ENCODE measurements at regions not wholly inside any gene's neighbourhood (a gene's known extent, or its start where the extent isn't known, plus 50 kb on each side); places are given as distances from the start of the nearest gene placed in this dataset.

GRCh38 chr20:41861772-41862422, 243.7 kb upstream of the CHD6 start:
- WGBS, 2 experiments (ENCODE audit: insufficient coverage in 1 of 2, insufficient read length in 1 of 2), result 75 to 78% methylated on average over 2 to 6 of the region's 6 CpGs
- H3K27ac ChIP-seq (ENCODE audit: low read depth, low read length), result no peak overlapping the region
- H3K36me3 ChIP-seq (ENCODE audit: control insufficient read depth, insufficient read depth, low read length), result no peaks in the 10 kb centered on the region
- no peak overlapping the region for H3K4me3 ChIP-seq (ENCODE audit: low read length)
- H3K4me1 ChIP-seq (ENCODE audit: control insufficient read depth, insufficient read depth, low read length), result peaks cover 3% of the 10 kb centered on the region
- H3K9ac ChIP-seq (ENCODE audit: extremely low read depth, low read length, poor library complexity, severe bottlenecking), result no peak overlapping the region
- H3K4me1 Mint-ChIP-seq, result peaks cover 7% of the 10 kb centered on the region
- H3K4me3 Mint-ChIP-seq, result no peak overlapping the region
- peaks cover 24% of the 10 kb centered on the region for H3K9me3 Mint-ChIP-seq
- H3K27me3 Mint-ChIP-seq (ENCODE audit: insufficient read depth), result peaks cover 2% of the 10 kb centered on the region
- DNase-seq, result peak; percentile 71
- H3K27me3 ChIP-seq (ENCODE audit: control insufficient read depth, insufficient read depth, low read length, poor library complexity, severe bottlenecking), result no peaks in the 10 kb centered on the region
- TF ChIP-seq, protein P1, sequence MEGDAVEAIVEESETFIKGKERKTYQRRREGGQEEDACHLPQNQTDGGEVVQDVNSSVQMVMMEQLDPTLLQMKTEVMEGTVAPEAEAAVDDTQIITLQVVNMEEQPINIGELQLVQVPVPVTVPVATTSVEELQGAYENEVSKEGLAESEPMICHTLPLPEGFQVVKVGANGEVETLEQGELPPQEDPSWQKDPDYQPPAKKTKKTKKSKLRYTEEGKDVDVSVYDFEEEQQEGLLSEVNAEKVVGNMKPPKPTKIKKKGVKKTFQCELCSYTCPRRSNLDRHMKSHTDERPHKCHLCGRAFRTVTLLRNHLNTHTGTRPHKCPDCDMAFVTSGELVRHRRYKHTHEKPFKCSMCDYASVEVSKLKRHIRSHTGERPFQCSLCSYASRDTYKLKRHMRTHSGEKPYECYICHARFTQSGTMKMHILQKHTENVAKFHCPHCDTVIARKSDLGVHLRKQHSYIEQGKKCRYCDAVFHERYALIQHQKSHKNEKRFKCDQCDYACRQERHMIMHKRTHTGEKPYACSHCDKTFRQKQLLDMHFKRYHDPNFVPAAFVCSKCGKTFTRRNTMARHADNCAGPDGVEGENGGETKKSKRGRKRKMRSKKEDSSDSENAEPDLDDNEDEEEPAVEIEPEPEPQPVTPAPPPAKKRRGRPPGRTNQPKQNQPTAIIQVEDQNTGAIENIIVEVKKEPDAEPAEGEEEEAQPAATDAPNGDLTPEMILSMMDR (conservative IDR thresholded peaks at IDR 0.05), result no peak
- no peaks in the 10 kb centered on the region for H3K36me3 Mint-ChIP-seq (ENCODE audit: low read depth)
- H3K27ac Mint-ChIP-seq, result no peak overlapping the region
- H3K9me3 ChIP-seq (ENCODE audit: control insufficient read depth, low read length), result peaks cover 14% of the 10 kb centered on the region

- Histone ChIP-seq H3K4me3 (ENCODE audit: low read length) (no peak overlapping the region), H3K9me3 (ENCODE audit: control insufficient read depth, low read length) (peaks cover 9% of the 10 kb centered on the region), H3K4me1 (ENCODE audit: control insufficient read depth, insufficient read depth, low read length) (no peaks in the 10 kb centered on the region), H3K9ac (ENCODE audit: extremely low read depth, low read length, poor library complexity, severe bottlenecking) (no peak overlapping the region), H3K36me3 (ENCODE audit: control insufficient read depth, insufficient read depth, low read length) (no peaks in the 10 kb centered on the region), H3K27me3 (ENCODE audit: control insufficient read depth, insufficient read depth, low read length, poor library complexity, severe bottlenecking) (no peaks in the 10 kb centered on the region), H3K27ac (ENCODE audit: low read depth, low read length) (no peak overlapping the region)
- TF ChIP-seq, protein P1 (conservative IDR thresholded peaks at IDR 0.05), result no peak
- WGBS, 2 experiments (ENCODE audit: insufficient coverage in 1 of 2, insufficient read length in 1 of 2), result 80 to 81% methylated on average over 2 to 3 of the region's 3 CpGs
- H3K36me3 Mint-ChIP-seq (ENCODE audit: low read depth), result no peaks in the 10 kb centered on the region
- H3K4me1 Mint-ChIP-seq, result no peaks in the 10 kb centered on the region
- H3K27ac Mint-ChIP-seq, result no peak overlapping the region
- no peak overlapping the region for H3K4me3 Mint-ChIP-seq
- peaks cover 2% of the 10 kb centered on the region for H3K27me3 Mint-ChIP-seq (ENCODE audit: insufficient read depth)
- H3K9me3 Mint-ChIP-seq, result peaks cover 35% of the 10 kb centered on the region
- no peak for DNase-seq
These were observed 236.6 kb upstream of the CHD6 start for GRCh38 chr20:41854765-41855164.

GRCh38 chr20:41853806-41854205, 235.6 kb upstream of the CHD6 start:
- Histone ChIP-seq H3K4me1 (ENCODE audit: control insufficient read depth, insufficient read depth, low read length) (no peaks in the 10 kb centered on the region), H3K9me3 (ENCODE audit: control insufficient read depth, low read length) (peaks cover 7% of the 10 kb centered on the region), H3K36me3 (ENCODE audit: control insufficient read depth, insufficient read depth, low read length) (no peaks in the 10 kb centered on the region), H3K9ac (ENCODE audit: extremely low read depth, low read length, poor library complexity, severe bottlenecking) (no peak overlapping the region), H3K4me3 (ENCODE audit: low read length) (no peak overlapping the region), H3K27me3 (ENCODE audit: control insufficient read depth, insufficient read depth, low read length, poor library complexity, severe bottlenecking) (no peaks in the 10 kb centered on the region), H3K27ac (ENCODE audit: low read depth, low read length) (no peak overlapping the region)
- no peak overlapping the region for H3K27ac Mint-ChIP-seq
- no peak overlapping the region for H3K4me3 Mint-ChIP-seq
- WGBS, 2 experiments (ENCODE audit: insufficient coverage in 1 of 2, insufficient read length in 1 of 2), result 94 to 100% methylated on average over 2 of the region's 2 CpGs
- TF ChIP-seq, protein P1 (conservative IDR thresholded peaks at IDR 0.05), result no peak
- peaks cover 2% of the 10 kb centered on the region for H3K27me3 Mint-ChIP-seq (ENCODE audit: insufficient read depth)
- no peaks in the 10 kb centered on the region for H3K4me1 Mint-ChIP-seq
- no peaks in the 10 kb centered on the region for H3K36me3 Mint-ChIP-seq (ENCODE audit: low read depth)
- no peak for DNase-seq
- H3K9me3 Mint-ChIP-seq, result peaks cover 31% of the 10 kb centered on the region

All from endodermal cell (in vitro differentiated cells).